HUES64 (cell line): ENCODE measurements at regions not wholly inside any gene's neighbourhood (a gene's known extent, or its start where the extent isn't known, plus 50 kb on each side); places are given as distances from the start of the nearest gene placed in this dataset.

Experiments
- H3K27ac ChIP-seq: 2 replicates; pipeline ENCODE4 v1.7.0; 2013; ENCODE audit warnings: low read depth, low read length, inconsistent platforms
- H3K27me3 ChIP-seq: 2 replicates; pipeline ENCODE4 v1.6.1; 2013; ENCODE audit warnings: mild to moderate bottlenecking, low read length; ENCODE audit not compliant: insufficient read depth
- H3K36me3 ChIP-seq: 2 replicates; pipeline ENCODE4 v1.6.1; 2013; ENCODE audit warnings: mild to moderate bottlenecking, low read length; ENCODE audit not compliant: insufficient read depth
- H3K4me1 ChIP-seq: 2 replicates; pipeline ENCODE4 v1.6.1; 2013; ENCODE audit warnings: mild to moderate bottlenecking, low read length, moderate library complexity; ENCODE audit not compliant: insufficient read depth
- H3K4me3 ChIP-seq: 2 replicates; pipeline ENCODE4 v1.5.1; 2013; ENCODE audit warnings: mild to moderate bottlenecking, low read length, moderate library complexity
- H3K9ac ChIP-seq: 2 replicates; pipeline ENCODE4 v1.6.1; 2013; ENCODE audit warnings: mild to moderate bottlenecking, low read depth, low read length
- H3K9me3 ChIP-seq: 2 replicates; pipeline ENCODE4 v1.6.1; 2013; ENCODE audit warnings: low read depth, low read length; ENCODE audit not compliant: insufficient read depth
- WGBS: fragments of 150-250, 120-280 bp; methylation state at CpG from one replicate; pipeline ENCODE4 v1.1.7; 2013; ENCODE audit warnings: missing lambda C conversion rate; 5-methylcytosine and 5-hydroxymethylcytosine counted together

DNA sequence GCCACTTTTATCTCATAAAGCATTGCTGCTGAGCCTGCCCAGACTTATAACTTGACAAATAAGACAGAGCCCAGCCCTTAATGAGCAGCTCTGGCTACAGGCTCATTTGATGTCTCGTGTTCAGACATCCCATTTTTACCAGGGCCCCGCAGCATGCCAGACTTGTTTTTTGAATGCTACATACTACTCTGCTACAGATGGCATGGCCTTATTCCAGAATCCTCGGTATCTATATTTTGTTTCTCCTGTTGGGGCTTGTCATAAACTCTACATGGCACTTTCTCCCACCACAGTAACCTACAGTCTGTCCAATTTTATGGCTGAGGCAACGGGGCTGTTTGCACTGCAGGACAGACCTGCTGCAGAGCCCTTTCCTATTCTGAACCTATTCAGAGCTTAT, 179.0 kb upstream of the DDX18 start:
- Histone ChIP-seq H3K36me3 (no peaks in the 10 kb centered on the region), H3K4me1 (no peaks in the 10 kb centered on the region), H3K4me3 (no peak overlapping the region), H3K27ac (no peak overlapping the region), H3K9ac (no peak overlapping the region), H3K9me3 (peaks cover 7% of the 10 kb centered on the region; the same call in 1 of the 2 replicates), H3K27me3 (no peaks in the 10 kb centered on the region)
- WGBS, result 78% methylated on average over 4 of the region's 4 CpGs

DNA sequence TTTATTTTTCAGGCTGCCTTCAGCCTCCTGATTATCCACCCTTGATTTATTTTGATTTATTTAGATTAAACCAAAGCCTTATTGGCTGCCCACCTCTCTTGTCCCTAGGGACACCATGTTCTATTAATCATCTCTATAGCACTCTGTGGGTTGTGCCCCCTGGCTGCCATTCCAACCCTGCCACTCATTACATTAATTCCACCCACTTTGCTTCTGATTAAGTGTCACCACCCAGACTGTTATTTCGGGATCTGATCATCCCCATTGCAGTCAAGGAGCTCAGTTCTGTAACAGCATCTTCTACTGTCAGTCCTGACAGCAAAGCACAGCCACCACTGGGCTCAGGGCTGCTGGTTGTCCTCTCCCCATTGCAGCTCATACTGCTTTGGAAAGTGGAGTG, 175.1 kb upstream of the DDX18 start:
- H3K9me3 ChIP-seq, result peaks cover 7% of the 10 kb centered on the region; the same call in 1 of the 2 replicates
- H3K9ac ChIP-seq, result no peak overlapping the region
- no peak overlapping the region for H3K4me3 ChIP-seq
- no peaks in the 10 kb centered on the region for H3K4me1 ChIP-seq
- no peaks in the 10 kb centered on the region for H3K36me3 ChIP-seq
- WGBS, result 93% methylated on average over 1 of the region's 1 CpG
- no peaks in the 10 kb centered on the region for H3K27me3 ChIP-seq
- H3K27ac ChIP-seq, result no peak overlapping the region

DNA sequence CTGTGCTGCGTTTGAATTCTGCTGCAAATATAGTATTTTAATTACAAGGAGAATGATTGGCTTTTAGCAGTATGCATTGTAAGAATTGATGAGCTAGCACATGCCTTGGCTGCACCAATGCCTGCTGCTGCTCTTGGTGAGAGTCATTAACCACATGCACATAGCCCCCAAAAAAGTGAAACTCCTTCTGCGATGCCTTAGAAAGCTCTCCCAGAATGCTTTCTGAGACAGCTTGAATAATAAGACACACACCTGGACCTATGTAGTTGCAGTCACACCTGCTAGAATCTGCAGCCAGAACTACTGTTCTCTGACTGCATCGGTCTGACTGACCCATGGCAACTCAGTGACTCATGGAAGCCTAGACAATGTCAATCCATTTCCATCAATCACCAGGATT, 170.1 kb upstream of the DDX18 start:
- Histone ChIP-seq H3K27me3 (no peaks in the 10 kb centered on the region), H3K4me1 (no peaks in the 10 kb centered on the region), H3K9me3 (no peaks in the 10 kb centered on the region), H3K27ac (no peak overlapping the region), H3K9ac (no peak overlapping the region), H3K36me3 (no peaks in the 10 kb centered on the region), H3K4me3 (no peak overlapping the region)
- 81% methylated on average over 3 of the region's 3 CpGs for WGBS

GRCh38 chr2:117645458-117645857, 169.0 kb upstream of the DDX18 start:
- no peaks in the 10 kb centered on the region for H3K4me1 ChIP-seq
- H3K4me3 ChIP-seq, result no peak overlapping the region
- H3K27me3 ChIP-seq, result no peaks in the 10 kb centered on the region
- no peaks in the 10 kb centered on the region for H3K9me3 ChIP-seq
- 95% methylated on average over 2 of the region's 3 CpGs for WGBS
- no peaks in the 10 kb centered on the region for H3K36me3 ChIP-seq
- no peak overlapping the region for H3K9ac ChIP-seq
- H3K27ac ChIP-seq, result no peak overlapping the region

DNA sequence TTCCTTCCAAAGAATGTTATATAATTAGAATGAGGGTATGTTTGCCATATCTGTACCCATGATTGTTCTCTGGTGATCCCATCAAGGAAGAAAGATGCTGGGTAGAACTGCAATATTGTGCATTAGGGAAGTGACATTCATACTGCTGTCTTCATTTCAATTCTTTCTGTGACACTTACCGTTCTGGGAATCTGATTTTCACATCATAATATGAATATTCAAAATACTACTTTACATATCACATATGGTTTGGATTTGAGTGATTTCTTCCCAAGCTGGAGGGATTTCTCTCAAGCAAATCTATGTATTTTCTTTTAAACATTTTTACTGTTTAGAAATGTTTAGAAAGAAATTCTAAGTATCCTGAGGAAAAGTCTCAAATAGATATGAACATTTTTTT, 168.4 kb upstream of the DDX18 start:
- no peak overlapping the region for H3K27ac ChIP-seq
- H3K4me3 ChIP-seq, result no peak overlapping the region
- WGBS, result no CpG with 5 or more reads among the region's 1 CpG
- no peak overlapping the region for H3K9ac ChIP-seq
- no peaks in the 10 kb centered on the region for H3K36me3 ChIP-seq
- no peaks in the 10 kb centered on the region for H3K4me1 ChIP-seq
- no peaks in the 10 kb centered on the region for H3K9me3 ChIP-seq
- no peaks in the 10 kb centered on the region for H3K27me3 ChIP-seq

DNA sequence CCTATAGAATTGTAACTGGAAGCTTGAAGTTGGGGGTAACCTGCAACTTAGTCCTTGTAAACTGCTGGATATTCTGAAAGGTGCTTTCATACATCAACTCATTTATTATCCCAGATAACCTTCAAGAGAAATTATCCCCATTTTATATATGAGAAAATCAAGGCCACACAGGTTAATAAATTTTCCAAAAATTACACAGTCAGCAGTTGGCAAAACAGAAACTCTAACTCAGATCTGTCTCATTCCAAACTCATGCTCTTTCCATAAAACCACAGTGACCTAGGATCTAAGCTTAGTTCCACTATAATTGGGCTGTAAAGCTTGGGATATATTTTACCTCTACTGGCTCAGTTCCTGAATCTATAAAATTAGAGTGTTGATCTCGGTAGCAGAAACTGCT, 167.6 kb upstream of the DDX18 start:
- H3K4me1 ChIP-seq, result no peaks in the 10 kb centered on the region
- no peak overlapping the region for H3K27ac ChIP-seq
- no peaks in the 10 kb centered on the region for H3K27me3 ChIP-seq
- 100% methylated on average over 1 of the region's 1 CpG for WGBS
- H3K9me3 ChIP-seq, result no peaks in the 10 kb centered on the region
- H3K9ac ChIP-seq, result no peak overlapping the region
- H3K4me3 ChIP-seq, result no peak overlapping the region
- H3K36me3 ChIP-seq, result no peaks in the 10 kb centered on the region

- no peak overlapping the region for H3K9ac ChIP-seq
- H3K9me3 ChIP-seq, result no peaks in the 10 kb centered on the region
- H3K36me3 ChIP-seq, result no peaks in the 10 kb centered on the region
- no peak overlapping the region for H3K27ac ChIP-seq
- H3K27me3 ChIP-seq, result no peaks in the 10 kb centered on the region
- 75% methylated on average over 4 of the region's 4 CpGs for WGBS
- no peak overlapping the region for H3K4me3 ChIP-seq
- H3K4me1 ChIP-seq, result peaks cover 11% of the 10 kb centered on the region
Measured at GRCh38 chr2:117656546-117656945, 157.9 kb upstream of the DDX18 start.

DNA sequence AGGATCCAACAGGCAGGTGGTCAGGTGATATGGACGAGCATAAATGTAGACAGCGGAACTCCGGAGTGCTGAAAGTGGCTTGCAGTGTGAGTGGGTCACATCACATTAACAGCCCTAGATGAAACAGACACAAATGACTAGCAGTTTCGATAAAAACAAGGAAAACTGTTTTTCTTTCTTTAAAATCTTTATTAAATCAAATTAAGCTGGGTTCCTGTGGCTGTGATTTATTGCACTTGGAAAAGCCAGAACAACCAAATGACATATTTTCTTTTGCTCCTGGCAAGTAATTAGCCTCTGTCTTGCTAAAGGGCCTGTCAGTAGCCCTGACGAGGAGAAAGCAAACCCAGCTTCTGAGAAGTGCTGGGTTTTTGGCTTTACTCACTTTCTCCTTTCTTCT, 152.9 kb upstream of the DDX18 start:
- Histone ChIP-seq H3K9me3 (no peaks in the 10 kb centered on the region), H3K27ac (no peak overlapping the region), H3K4me1 (peaks cover 18% of the 10 kb centered on the region), H3K4me3 (no peak overlapping the region), H3K27me3 (no peaks in the 10 kb centered on the region), H3K36me3 (no peaks in the 10 kb centered on the region), H3K9ac (no peak overlapping the region)
- 95% methylated on average over 5 of the region's 5 CpGs for WGBS

- Histone ChIP-seq H3K9me3 (peaks cover 14% of the 10 kb centered on the region; the same call in 1 of the 2 replicates), H3K36me3 (no peaks in the 10 kb centered on the region), H3K4me1 (no peaks in the 10 kb centered on the region), H3K9ac (no peak overlapping the region), H3K4me3 (no peak overlapping the region), H3K27ac (no peak overlapping the region), H3K27me3 (no peaks in the 10 kb centered on the region)
- 93% methylated on average over 3 of the region's 4 CpGs for WGBS
Measured at GRCh38 chr2:117674172-117674571, 140.3 kb upstream of the DDX18 start.

DNA sequence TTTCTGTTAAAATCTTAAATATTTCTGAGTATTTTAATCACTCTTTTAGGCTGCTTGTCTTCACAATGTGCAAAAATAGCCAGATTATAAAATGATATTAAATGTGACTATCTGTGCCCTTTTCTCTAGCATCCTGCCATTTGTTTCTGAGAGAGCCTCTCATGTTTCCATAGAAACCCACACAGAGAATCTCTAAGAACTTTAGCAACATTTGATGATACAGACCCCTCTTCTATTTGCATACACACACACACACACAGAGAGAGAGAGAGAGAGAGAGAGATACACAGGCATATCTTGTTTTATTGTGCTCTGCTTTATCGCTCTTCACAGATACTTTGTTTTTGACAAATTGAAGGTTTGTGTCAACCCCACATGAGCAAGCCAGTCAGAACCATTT, 134.5 kb upstream of the DDX18 start:
- Histone ChIP-seq H3K4me1 (no peaks in the 10 kb centered on the region), H3K9me3 (no peaks in the 10 kb centered on the region), H3K36me3 (no peaks in the 10 kb centered on the region), H3K4me3 (no peak overlapping the region), H3K9ac (no peak overlapping the region), H3K27me3 (no peaks in the 10 kb centered on the region), H3K27ac (no peak overlapping the region)
- WGBS, result 100% methylated on average over 1 of the region's 1 CpG

DNA sequence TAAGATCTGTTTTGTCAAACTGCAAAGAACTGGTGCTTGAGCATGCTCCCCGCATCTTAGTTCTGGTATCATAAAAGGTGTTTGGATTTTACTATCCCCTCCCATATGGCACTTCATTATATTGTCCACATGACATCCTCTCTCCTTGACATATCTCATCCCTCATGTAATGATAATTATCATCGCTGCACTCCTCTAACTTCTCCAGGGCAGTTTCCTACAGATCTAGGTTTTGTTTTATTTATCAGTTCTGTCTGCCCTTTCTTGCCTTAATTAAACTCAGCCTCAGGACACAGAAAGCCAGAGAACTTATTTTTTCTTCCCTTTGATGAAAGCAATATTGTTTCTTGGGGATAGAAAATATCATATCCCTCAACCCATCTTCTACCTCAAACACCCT, 129.6 kb upstream of the DDX18 start:
- Histone ChIP-seq H3K4me3 (no peak overlapping the region), H3K27me3 (no peaks in the 10 kb centered on the region), H3K36me3 (no peaks in the 10 kb centered on the region), H3K4me1 (no peaks in the 10 kb centered on the region), H3K27ac (no peak overlapping the region), H3K9me3 (no peaks in the 10 kb centered on the region), H3K9ac (no peak overlapping the region)
- 94% methylated on average over 2 of the region's 2 CpGs for WGBS

DNA sequence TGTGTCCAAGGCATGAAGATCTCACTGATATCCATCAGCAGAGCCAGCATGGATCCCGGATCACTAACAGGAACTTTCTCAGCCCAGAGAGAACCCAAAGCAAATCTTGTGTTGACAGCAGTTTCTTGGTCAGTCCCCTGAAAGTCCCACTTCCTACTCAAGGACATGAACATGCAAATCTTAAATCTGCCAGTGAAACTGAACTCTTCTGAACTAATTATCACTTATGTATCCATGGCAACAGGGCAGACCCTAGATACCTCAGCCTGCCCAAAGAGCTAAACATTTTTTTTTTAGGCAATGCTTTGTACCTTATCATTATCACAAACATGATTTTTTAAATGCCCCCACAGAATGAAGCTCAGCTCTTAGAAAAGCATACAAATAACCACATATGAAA, 127.8 kb upstream of the DDX18 start:
- Histone ChIP-seq H3K27ac (no peak overlapping the region), H3K9ac (no peak overlapping the region), H3K27me3 (no peaks in the 10 kb centered on the region), H3K36me3 (no peaks in the 10 kb centered on the region), H3K4me1 (no peaks in the 10 kb centered on the region), H3K4me3 (no peak overlapping the region), H3K9me3 (no peaks in the 10 kb centered on the region)
- WGBS, result 91% methylated on average over 1 of the region's 1 CpG
